ENCODE measurements at regions not wholly inside any gene's neighbourhood (a gene's known extent, or its start where the extent isn't known, plus 50 kb on each side); places are given as distances from the start of the nearest gene placed in this dataset.

DNA sequence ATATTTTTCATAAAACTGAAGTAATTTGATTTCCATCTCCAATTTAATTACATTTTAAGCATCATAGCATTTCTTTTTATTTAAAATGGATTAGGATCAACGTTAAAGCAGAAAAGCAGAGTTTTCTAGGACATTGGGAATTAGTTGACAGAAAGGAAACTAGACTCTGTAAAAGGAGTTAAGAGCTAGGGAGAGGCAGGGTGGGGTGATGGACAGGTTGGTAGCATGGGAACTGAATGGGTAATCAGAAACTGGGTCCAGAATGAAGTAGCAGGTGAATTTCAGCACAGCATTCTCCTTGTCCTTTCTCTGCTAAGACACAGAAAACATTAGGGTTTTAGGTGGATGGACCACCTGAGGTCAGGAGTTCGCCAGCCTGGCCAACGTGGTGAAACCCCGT lies 97.6 kb downstream of the ANAPC4 start:
- Histone ChIP-seq H4K91ac (ENCODE audit: low read depth, low read length) (no peak overlapping the region), H4K12ac (ENCODE audit: low read depth, low read length) (no peak overlapping the region), H3K27me3 (ENCODE audit: insufficient read depth, low read length) (no peaks in the 10 kb centered on the region), H3K14ac (ENCODE audit: low read length) (no peak overlapping the region), H3K23ac (ENCODE audit: low read length) (no peak overlapping the region), H2BK5ac (ENCODE audit: low read depth, low read length, poor library complexity) (no peak overlapping the region), H3K79me1 (ENCODE audit: low read length) (no peaks in the 10 kb centered on the region), H3K9ac (ENCODE audit: low read length) (no peak overlapping the region), H2AK5ac (ENCODE audit: low read length) (no peak overlapping the region), H3K9me3 (ENCODE audit: insufficient read depth, low read depth, low read length) (no peaks in the 10 kb centered on the region), H3K4me1 (ENCODE audit: control insufficient read depth in 1 of 2, insufficient read depth in 2 of 2, low read length in 2 of 2) (no peaks in the 10 kb centered on the region), H4K8ac (ENCODE audit: low read depth, low read length) (no peak overlapping the region), H3K4me2 (ENCODE audit: low read length) (no peak overlapping the region), H3K18ac (ENCODE audit: low read length) (no peak overlapping the region), H3K27ac (ENCODE audit: low read depth, low read length) (no peak overlapping the region), H3K36me3 (ENCODE audit: control insufficient read depth in 1 of 2, insufficient read depth in 2 of 2, low read length in 2 of 2) (no peaks in the 10 kb centered on the region), H2AFZ (ENCODE audit: insufficient read depth, low read length, poor library complexity) (no peak overlapping the region), H3K4ac (ENCODE audit: low read depth, low read length) (no peak overlapping the region), H3K4me3 (ENCODE audit: low read depth, low read length) (no peak overlapping the region), H3K79me2 (ENCODE audit: control insufficient read depth, insufficient read depth, low read length, poor library complexity) (no peaks in the 10 kb centered on the region), H2BK120ac (ENCODE audit: insufficient read depth, low read length, poor library complexity) (no peak overlapping the region), H2BK12ac (ENCODE audit: low read length) (no peak overlapping the region)
- no peak for DNase-seq
- WGBS (ENCODE audit: extremely low coverage, insufficient coverage, insufficient read length) = no CpG with 5 or more reads among the region's 4 CpGs

DNA sequence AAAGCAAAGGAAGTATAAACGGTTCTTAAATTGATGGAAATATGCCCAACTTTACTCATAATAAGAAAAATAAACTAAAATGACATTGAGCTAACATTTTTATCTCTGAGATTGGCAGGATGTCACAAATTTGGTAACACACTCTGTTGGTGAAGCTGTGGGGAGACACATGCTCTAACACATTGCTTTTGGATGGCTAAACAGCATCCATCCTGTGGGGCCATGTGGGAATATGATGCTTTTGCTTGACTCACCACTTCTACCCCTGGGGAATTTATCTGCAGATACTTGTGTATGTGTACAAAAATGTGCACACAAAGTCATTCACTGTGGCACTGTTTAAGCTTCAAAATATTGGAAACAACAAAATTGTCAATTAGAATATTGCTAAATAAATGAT lies 100.2 kb downstream of the ANAPC4 start:
- Histone ChIP-seq H3K4me1 (ENCODE audit: control insufficient read depth in 1 of 2, insufficient read depth in 2 of 2, low read length in 2 of 2) (no peaks in the 10 kb centered on the region), H2BK5ac (ENCODE audit: low read depth, low read length, poor library complexity) (no peak overlapping the region), H3K27me3 (ENCODE audit: insufficient read depth, low read length) (no peaks in the 10 kb centered on the region), H3K36me3 (ENCODE audit: control insufficient read depth in 1 of 2, insufficient read depth in 2 of 2, low read length in 2 of 2) (no peaks in the 10 kb centered on the region), H2AK5ac (ENCODE audit: low read length) (no peak overlapping the region), H2BK120ac (ENCODE audit: insufficient read depth, low read length, poor library complexity) (no peak overlapping the region), H3K23ac (ENCODE audit: low read length) (no peak overlapping the region), H2AFZ (ENCODE audit: insufficient read depth, low read length, poor library complexity) (no peak overlapping the region), H4K91ac (ENCODE audit: low read depth, low read length) (no peak overlapping the region), H3K4me2 (ENCODE audit: low read length) (no peak overlapping the region), H3K27ac (ENCODE audit: low read depth, low read length) (no peak overlapping the region), H4K8ac (ENCODE audit: low read depth, low read length) (no peak overlapping the region), H4K12ac (ENCODE audit: low read depth, low read length) (no peak overlapping the region), H3K4me3 (ENCODE audit: low read depth, low read length) (no peak overlapping the region), H3K9ac (ENCODE audit: low read length) (no peak overlapping the region), H3K79me1 (ENCODE audit: low read length) (no peaks in the 10 kb centered on the region), H2BK12ac (ENCODE audit: low read length) (no peak overlapping the region), H3K9me3 (ENCODE audit: insufficient read depth, low read depth, low read length) (no peaks in the 10 kb centered on the region), H3K79me2 (ENCODE audit: control insufficient read depth, insufficient read depth, low read length, poor library complexity) (no peaks in the 10 kb centered on the region), H3K18ac (ENCODE audit: low read length) (no peak overlapping the region), H3K14ac (ENCODE audit: low read length) (no peak overlapping the region), H3K4ac (ENCODE audit: low read depth, low read length) (no peak overlapping the region)
- WGBS (ENCODE audit: extremely low coverage, insufficient coverage, insufficient read length) = no CpG with 5 or more reads among the region's 1 CpG
- no peak for DNase-seq

DNA sequence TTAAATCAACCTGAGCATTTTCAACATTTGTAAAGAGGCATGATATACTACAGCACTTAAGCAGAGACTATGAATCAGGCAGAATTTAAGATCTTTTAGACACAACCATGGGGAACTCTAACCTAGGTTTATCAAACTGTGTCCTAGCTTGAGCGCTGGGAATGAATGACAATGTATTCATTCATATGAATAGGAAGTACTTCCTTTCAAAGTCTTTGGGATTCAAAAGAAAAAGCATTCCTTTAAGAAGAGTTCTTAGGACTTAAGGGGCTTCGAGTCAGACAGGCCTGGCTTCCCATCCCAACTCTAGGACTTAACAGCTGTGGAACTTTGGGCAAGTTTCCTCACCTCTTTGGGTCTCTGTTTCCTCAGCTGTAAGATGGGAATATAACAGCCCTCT lies 104.6 kb downstream of the ANAPC4 start:
- H3K36me3 ChIP-seq (ENCODE audit: control insufficient read depth in 1 of 2, insufficient read depth in 2 of 2, low read length in 2 of 2) = no peaks in the 10 kb centered on the region

DNA sequence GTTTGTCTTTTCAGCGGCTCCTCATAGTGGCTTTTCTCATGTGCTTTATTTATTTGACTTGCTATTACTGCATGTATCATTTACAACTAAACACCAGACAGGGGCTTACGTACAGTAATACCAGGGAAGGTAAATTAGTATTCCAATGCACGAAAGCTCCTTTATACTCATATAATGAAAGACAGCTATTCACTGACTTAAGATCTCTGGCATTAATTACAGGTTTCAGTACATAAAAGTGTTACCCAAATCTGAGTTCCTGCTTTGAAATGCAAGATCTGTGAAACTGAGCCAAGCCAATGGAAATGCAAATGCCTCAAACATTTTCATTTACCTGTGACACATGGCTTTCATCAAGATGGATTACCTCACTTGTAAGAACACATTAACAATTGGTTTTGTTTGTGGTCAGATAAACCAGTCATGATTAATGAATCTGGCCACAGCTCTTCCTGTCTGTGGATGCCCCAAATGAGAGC lies 107.2 kb downstream of the ANAPC4 start:
- Histone ChIP-seq H2AFZ (ENCODE audit: insufficient read depth, low read length, poor library complexity) (no peak overlapping the region), H3K23ac (ENCODE audit: low read length) (no peak overlapping the region), H2BK5ac (ENCODE audit: low read depth, low read length, poor library complexity) (no peak overlapping the region), H3K4me3 (ENCODE audit: low read depth, low read length) (no peak overlapping the region), H3K27me3 (ENCODE audit: insufficient read depth, low read length) (no peaks in the 10 kb centered on the region), H3K27ac (ENCODE audit: low read depth, low read length) (no peak overlapping the region), H4K8ac (ENCODE audit: low read depth, low read length) (no peak overlapping the region), H3K14ac (ENCODE audit: low read length) (no peak overlapping the region), H2AK5ac (ENCODE audit: low read length) (no peak overlapping the region), H3K18ac (ENCODE audit: low read length) (no peak overlapping the region), H3K9ac (ENCODE audit: low read length) (no peak overlapping the region), H3K4me2 (ENCODE audit: low read length) (no peak overlapping the region), H4K12ac (ENCODE audit: low read depth, low read length) (no peak overlapping the region), H2BK120ac (ENCODE audit: insufficient read depth, low read length, poor library complexity) (no peak overlapping the region), H3K9me3 (ENCODE audit: insufficient read depth, low read depth, low read length) (peaks cover 2% of the 10 kb centered on the region), H3K4me1 (ENCODE audit: control insufficient read depth in 1 of 2, insufficient read depth in 2 of 2, low read length in 2 of 2) (no peaks in the 10 kb centered on the region), H2BK12ac (ENCODE audit: low read length) (no peak overlapping the region), H4K91ac (ENCODE audit: low read depth, low read length) (no peak overlapping the region), H3K79me2 (ENCODE audit: control insufficient read depth, insufficient read depth, low read length, poor library complexity) (no peaks in the 10 kb centered on the region), H3K36me3 (ENCODE audit: control insufficient read depth in 1 of 2, insufficient read depth in 2 of 2, low read length in 2 of 2) (no peaks in the 10 kb centered on the region), H3K79me1 (ENCODE audit: low read length) (no peaks in the 10 kb centered on the region), H3K4ac (ENCODE audit: low read depth, low read length) (no peak overlapping the region)
- WGBS (ENCODE audit: extremely low coverage, insufficient coverage, insufficient read length) = no CpG with 5 or more reads among the region's 3 CpGs
- DNase-seq = no peak

More for the DNA sequence above, 104.6 kb downstream of the ANAPC4 start:
- no peak overlapping the region for H3K27ac ChIP-seq (ENCODE audit: low read depth, low read length)
- H4K91ac ChIP-seq (ENCODE audit: low read depth, low read length) = no peak overlapping the region
- no peak overlapping the region for H2BK120ac ChIP-seq (ENCODE audit: insufficient read depth, low read length, poor library complexity)
- H3K9ac ChIP-seq (ENCODE audit: low read length) = no peak overlapping the region
- H4K8ac ChIP-seq (ENCODE audit: low read depth, low read length) = no peak overlapping the region
- H3K27me3 ChIP-seq (ENCODE audit: insufficient read depth, low read length) = no peaks in the 10 kb centered on the region
- no peak overlapping the region for H2BK5ac ChIP-seq (ENCODE audit: low read depth, low read length, poor library complexity)
- no peak overlapping the region for H3K23ac ChIP-seq (ENCODE audit: low read length)
- no peak overlapping the region for H2AK5ac ChIP-seq (ENCODE audit: low read length)
- H4K12ac ChIP-seq (ENCODE audit: low read depth, low read length) = no peak overlapping the region
- H2AFZ ChIP-seq (ENCODE audit: insufficient read depth, low read length, poor library complexity) = no peak overlapping the region
- H3K4me3 ChIP-seq (ENCODE audit: low read depth, low read length) = no peak overlapping the region
- H3K79me1 ChIP-seq (ENCODE audit: low read length) = no peaks in the 10 kb centered on the region
- no peak overlapping the region for H3K4me2 ChIP-seq (ENCODE audit: low read length)
- H2BK12ac ChIP-seq (ENCODE audit: low read length) = no peak overlapping the region
- H3K14ac ChIP-seq (ENCODE audit: low read length) = no peak overlapping the region
- H3K18ac ChIP-seq (ENCODE audit: low read length) = no peak overlapping the region
- no CpG with 5 or more reads among the region's 2 CpGs for WGBS (ENCODE audit: extremely low coverage, insufficient coverage, insufficient read length)
- no peak for DNase-seq
- no peaks in the 10 kb centered on the region for H3K9me3 ChIP-seq (ENCODE audit: insufficient read depth, low read depth, low read length)
- H3K79me2 ChIP-seq (ENCODE audit: control insufficient read depth, insufficient read depth, low read length, poor library complexity) = no peaks in the 10 kb centered on the region
- no peaks in the 10 kb centered on the region for H3K4me1 ChIP-seq (ENCODE audit: control insufficient read depth in 1 of 2, insufficient read depth in 2 of 2, low read length in 2 of 2)
- no peak overlapping the region for H3K4ac ChIP-seq (ENCODE audit: low read depth, low read length)

Data from trophoblast cell (in vitro differentiated cells and primary cell).